Fibroblast of skin of scalp (primary cell): ENCODE measurements at regions not wholly inside any gene's neighbourhood (a gene's known extent, or its start where the extent isn't known, plus 50 kb on each side); places are given as distances from the start of the nearest gene placed in this dataset.

Experiments
- DNase-seq: peaks from one replicate; pipeline ENCODE4 v3.0.0-alpha.2; 2013

DNA sequence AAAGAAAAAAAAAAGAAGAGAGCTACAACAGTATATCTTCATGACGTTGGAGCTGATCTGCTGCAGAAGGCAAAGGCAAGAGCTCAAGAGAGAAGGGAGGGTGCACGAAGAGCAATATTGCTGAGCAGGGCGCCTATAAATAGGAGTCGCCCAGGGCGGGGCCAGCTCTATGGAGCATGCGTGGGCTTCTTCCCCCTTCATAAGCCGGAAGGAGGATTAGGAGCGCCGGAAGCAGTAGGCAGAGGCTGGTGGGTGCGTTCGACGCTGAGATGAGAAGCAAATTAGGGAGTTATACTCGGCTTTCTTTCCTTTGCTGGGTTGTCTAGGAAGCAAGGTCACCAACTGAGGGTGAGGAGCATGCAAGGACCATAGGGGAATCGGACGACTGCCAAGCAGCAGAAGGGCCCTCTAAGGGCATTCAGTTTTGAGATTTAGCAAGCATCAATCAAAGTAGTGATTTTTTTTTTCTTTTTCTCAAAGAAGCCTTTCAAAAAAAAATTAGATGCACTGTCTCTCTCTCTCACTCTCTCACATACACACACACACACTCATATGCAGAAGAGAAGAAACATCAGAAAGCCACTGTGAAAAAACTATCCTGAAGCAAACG lies 496.7 kb downstream of the ENC1 start:
- no peak for DNase-seq

DNA sequence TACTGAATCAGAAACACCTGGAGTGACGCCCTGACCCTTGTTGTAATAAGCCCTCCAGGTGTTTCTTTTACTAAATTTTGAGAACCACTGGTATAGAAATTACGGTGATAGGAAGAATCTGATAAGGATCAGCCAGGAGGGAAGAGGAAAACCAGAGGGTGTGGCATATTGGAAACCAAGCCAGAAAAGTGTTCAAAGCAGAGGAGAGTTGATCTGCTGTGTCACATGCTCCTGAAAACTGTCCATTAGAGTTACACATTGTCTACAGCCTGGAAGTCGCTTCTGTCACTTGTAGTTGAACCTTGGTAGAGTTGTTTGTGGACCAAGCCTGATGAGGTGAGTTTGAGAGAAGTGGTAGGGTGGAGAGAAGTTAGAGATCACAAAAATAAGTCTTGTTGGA lies 497.4 kb downstream of the ENC1 start:
- no peak for DNase-seq

DNA sequence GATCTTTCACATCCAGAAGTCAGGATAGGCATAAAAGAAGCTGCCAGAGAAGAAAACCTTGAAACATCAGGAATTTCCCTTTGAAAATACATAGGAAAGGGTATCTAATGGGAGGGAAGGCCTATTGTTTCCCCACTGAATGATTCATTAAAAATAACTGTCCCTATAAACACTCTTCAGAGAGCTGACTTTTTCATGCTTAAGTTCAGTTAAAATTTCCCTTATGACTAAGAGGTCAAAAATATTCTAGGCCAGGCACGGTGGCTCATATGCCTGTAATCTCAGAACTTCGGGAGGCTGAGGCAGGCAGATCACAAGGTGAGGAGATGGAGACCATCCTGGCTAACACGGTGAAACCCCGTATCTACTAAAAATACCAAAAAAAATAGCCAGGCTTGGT lies 499.5 kb downstream of the ENC1 start:
- DNase-seq = peak; percentile 31

DNA sequence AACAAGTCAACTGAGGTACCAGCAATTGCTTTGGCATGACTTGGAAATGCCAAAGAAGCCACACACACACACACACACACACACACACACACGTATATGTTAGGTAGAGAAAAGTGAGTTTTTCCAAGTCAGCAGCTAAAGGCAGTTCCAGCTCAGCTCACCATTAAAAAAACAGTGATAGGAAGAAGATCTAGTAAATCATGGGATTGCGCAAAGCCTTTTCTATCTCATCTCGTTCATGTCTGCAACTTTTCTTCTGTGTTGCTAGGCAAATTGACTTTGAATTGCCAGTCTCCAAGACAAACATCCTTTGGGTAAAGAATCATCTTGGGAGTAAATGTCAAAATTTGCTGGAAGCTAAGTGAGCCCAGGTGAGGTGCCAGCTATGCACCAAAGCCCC lies 500.1 kb downstream of the ENC1 start:
- no peak for DNase-seq

DNA sequence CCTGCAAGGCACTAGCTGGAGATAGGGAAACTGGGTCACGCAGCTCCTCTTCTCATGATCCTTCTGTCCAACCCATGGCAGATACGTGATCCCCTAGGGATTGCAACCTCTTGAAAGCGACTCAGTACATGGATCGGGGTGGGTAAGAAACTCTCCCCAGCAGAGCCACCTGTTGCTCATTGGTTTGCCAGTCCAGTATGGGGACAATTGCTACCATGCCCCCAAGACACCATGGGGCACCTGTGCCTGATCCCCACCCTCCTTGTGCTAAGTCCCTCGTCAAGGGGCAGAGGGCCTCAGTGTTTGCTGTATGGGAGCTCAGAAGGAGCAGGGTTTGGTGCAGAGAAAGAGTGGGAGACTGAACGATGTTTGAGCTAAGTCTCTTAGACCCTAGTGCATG lies 500.9 kb downstream of the ENC1 start:
- no peak for DNase-seq

DNA sequence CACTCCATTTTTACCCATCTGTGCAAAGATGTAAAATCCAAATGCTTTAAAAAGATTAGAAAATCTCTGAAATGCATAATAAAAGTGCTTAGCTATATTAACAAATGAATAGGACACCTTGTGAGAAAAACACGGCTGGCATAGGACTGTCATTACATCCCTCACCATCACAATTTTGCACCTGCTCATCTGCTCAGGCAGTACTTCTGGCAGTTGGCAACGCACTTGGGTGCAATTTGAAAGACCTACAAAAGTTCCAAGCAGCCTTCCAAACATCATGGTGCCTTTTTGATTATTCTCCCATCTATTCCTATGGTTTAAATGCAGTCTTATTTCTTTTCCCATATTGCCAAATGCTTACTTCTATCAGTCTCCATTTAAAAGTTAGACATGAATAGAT lies 501.8 kb downstream of the ENC1 start:
- DNase-seq = no peak

DNA sequence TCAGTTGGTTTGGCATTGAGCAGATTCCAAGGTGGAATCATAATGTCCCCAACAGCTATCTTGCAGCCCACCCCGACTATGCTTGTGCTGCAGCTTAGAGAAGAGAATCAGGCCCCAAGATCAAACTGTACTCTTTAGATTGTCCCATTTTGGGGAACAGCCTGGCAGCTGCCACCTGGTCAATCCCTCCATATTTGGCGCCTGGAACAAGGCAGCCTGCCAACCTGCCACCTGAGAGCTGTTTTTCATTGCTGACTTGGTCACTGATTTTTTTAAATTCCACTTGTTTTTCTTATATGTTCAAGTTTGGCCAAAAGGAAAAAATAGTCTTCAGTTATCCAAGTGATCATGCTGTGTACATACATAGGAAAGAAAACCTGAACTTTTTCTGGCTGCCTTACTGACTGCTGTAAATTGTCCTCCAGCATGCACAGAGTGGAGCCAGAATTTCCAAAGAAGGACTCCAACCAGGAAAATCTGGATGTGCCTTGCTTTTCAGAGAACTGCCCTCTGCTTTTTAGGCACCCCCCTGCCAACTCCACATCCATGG lies 504.2 kb downstream of the ENC1 start:
- DNase-seq = no peak

DNA sequence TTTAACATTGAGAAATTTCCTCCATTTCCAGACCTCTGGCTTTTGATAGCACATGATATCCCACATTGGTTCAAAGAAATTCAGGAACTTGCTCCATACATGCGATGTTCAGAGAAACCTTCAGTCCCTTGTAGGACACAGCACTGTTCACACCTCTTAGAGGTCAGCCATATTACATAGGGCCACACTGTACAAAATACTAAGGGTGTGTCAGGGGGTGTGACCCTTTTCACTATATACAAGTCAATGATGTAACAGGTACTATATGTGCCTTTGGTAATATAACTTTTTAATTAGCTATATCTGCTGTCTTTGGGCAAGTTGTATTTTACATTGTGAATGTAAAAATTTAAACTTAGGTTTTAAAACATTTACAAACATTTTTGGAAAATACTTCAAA lies 505.5 kb downstream of the ENC1 start:
- no peak for DNase-seq

DNA sequence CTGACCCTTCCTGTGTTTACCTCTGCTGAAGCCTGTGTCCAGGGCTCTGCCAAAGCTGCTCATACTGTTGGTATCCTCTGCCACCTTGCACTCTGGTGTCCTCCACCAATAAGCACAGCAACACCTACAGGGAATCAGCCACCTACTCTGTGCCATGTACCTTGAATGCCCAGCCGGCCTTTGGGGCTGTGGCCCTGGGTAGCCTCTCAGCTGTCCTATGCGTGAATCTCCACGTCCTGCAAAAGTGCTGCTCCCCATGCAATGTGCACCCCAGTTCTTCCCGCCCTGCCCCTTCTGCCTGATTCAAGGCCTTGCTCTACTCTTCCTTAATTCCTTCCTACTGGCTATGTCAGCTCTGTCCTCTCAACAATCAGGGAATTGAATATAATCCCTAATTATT lies 506.5 kb downstream of the ARHGEF28 start:
- no peak for DNase-seq

DNA sequence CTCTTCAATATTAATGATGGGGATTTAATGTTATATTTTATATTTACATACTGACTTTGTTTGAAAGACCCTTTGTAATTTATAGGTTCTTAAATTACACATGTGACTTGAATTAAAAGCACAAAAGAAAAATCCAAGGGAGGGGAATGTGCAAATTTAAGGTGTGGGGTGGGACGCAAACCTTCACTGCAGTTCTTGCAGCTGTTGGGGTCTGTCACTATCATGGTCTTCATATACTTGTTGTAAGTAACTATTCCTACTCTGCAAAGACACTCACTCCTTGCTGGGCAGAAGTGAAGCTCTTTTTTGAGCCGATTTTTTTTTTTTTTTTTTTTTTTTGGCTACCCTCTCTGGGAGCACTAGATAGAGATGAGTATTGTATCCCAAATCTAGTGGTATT lies 505.3 kb downstream of the ARHGEF28 start:
- no peak for DNase-seq

DNA sequence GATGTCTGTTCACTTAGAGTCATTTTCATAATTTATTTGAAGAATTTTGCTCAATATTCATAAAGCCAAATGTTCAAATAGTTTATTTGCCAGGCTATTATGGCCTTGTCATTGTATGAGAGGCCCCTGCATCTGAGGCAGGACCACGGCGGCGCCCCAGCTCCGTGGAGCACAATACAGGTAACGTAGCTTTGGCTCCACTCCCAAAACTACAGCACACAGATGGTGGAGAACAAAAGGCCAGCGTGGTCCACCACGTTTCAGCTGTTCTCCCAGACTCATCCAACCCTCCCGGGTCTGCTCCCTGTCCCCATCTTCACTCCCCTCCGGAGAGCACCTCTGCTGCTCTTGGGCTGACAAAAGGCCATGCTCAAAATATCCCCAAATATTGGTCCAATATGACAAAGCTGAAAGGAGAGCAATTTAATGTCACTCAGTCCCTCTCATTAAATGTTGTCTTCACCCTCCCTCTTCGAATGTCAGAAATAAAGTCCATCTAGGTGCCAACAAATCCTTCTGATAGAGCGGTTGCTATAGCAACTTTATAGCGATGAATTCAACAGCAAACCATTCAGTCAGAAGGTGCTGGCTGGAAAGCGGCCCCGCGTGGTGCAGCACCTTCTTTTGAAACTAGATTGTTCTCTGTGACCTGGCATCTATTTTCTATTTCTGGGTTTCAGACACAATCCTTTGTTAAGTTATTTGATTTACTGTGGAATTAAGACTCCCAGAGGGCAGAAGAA lies 504.3 kb downstream of the ARHGEF28 start:
- DNase-seq = no peak

DNA sequence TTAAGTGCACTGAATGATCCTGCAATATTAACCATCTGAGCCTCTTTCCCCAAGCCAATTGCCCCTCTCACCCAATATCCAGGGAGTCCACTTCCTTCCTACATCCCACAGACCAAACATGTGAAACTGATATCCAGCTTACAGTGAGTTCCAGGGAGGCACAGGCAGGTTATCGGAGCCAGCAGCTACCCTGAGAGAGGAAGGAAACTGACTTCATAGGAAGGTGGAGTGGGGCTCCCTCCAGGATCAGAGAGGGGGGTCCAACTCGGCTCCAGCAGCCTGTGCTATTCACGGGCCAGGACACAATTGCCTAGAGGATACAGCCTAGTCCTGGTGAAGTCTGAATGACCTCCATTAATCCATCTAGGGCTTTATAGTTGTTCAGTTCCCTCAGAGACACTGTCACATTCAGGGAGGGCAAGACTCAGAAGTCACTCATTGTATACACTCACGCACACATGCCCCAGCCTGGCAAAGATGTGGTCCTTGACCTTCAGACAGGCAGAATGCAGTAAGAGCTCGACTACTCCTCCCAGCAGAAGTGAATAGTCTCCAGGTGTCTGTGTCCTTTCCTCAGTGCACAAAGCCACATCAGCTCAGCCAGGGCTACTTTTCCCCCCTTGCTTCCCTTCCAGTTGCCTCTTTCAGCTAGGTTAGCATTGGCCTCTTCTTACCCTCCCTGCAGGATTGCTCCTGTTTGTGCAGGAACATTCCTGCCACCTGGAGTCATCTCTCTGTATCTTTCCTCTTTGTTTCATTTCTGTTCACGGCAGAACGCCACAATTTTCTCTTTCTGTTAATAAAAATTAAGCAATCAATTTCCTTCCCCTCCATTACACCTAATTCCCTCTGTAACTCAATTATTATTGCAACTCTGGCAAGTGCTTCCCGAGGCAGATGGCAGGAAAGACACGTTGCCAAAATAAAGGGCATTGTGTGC lies 501.7 kb downstream of the ARHGEF28 start:
- DNase-seq = peak; percentile 15

DNA sequence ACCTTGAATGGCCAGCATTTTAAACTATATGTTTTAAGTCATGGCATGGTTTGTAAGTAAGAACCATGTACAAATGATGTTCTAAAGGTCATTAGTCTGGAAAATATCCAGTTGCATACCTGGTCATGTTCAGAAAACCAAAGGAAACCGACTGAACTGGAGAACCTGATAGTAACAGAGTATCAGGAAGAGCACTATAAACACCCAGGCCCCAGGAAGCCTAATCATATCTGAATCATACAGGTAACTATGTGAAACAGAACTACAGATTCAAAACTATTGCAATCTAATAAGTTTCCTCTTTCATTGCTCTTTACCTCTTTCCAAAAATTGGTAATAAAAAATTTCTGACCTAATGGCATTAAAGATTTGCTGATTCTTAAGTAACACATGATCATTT lies 500.3 kb downstream of the ARHGEF28 start:
- DNase-seq = no peak

DNA sequence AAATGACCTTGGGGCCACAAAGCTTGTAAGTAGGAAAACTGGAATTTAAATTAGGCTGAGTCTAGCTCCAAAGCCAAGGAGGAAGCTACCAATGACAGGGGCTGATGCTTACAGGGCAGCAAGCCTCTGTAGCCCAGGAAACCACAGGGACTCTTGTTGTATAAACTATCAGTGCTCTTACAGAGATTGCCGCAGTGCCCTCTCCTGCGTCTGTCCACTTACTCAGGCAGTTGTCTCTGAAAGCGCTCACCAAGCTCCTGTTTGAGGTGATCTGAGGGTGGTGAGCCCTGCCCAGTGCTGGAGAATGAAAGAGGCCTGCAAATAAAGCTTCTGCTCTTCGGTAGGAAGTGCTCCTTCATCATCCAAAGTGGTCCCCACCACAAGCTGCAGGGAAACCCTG lies 498.8 kb downstream of the ARHGEF28 start:
- DNase-seq = no peak

DNA sequence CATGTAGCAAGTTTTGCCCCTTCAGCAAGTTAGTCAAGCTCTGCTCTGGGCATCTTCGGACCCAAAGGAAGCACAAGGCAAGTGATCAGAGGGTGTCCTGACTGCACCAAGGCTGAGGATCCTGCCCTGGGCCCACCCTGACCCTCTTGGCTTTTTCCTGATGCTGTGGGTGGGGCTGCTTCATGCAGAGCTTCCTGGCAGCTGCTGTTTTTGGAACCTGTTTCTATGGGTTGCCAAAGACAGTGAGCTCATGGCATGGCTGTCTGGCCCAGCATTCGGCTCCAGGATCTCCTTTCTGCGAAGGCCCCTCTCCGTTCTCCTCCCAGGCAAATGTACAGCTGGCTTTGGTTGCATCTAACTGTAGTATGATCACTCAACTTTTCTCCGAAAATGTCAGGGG lies 497.9 kb downstream of the ARHGEF28 start:
- DNase-seq = no peak

DNA sequence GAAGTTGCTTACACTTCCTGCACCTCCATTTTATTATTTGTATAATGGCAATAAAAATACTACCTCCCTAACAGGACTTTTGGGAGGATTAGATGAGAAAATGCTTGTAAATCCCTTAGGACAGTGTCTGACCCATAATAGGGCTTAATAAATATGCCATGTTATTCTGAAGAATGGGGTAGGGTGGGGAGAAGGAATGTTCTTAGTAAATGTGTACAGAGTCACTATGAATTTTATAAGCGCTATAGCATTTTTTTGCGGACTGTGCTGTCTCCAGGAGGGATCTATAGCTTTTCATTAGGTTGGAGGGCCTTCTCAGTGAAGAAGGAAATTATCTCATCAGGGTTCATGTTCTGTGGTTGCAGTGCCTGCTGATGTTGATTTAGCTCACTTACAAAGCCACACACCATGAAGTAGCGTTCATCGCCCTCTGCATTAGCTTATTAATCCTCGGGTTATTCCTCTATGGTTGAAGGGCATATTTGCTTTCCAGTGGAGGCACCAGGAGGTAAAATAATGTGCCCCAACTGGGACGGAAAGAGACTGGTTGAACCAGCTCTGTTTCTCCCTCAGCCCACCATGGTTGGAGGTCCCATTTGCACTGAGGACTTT lies 497.1 kb downstream of the ARHGEF28 start:
- peak; percentile 52 for DNase-seq

DNA sequence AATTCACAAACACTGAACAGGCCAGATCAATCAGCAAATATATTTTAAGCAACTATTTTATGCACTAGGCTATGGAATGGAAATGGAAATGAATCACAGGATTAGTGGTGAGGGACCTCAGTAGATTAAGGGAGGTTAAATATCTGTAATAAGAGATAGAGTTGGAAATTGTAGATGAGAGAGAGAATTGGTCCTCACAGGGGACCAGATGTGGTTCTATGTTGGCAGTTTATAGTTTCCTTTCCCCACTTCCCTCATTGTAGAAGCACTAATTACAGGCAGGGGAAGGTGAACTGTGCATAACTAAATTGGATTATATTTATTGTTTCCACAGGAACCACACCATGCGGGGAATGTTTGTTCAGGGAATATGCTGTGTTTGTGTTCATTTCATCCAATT lies 496.2 kb downstream of the ARHGEF28 start:
- no peak for DNase-seq

DNA sequence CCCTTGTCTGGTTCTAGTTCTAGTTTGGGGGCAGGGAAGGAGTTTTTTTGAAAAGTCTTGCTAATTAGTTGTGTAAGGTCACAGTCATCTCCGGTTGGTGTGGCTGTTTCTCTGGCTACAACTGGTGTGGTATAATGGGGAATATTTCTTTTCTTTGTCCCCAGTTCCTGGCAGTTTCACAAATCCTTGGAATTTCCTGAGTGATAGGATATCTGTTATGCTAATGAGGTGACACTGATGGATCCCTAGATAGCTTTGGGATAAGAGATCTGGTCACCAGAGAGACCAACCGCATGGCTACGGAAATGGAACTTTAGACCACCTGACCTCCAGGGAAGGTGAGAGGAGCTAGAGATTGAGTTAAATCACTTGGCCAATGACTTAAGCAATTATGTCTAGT lies 494.6 kb downstream of the ARHGEF28 start:
- DNase-seq = no peak

DNA sequence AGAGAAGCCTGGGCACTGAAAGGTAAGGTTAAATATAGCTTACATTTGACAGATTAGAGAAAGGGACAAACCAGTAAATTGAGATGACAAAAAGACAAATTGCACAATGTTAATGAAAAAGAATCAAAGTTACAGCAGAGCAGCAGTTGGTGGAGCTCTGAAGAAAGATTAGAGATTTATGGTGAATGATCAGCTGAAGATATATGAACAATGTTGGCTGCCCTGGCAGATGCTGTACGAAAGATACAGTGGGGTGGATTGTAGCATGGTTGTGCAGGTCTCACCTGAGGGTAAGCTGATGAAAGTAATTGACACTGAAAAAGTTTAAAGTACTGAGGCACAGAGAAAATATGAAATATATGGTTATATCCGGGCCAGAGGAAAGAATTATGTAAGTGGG lies 492.1 kb downstream of the ARHGEF28 start:
- no peak for DNase-seq

DNA sequence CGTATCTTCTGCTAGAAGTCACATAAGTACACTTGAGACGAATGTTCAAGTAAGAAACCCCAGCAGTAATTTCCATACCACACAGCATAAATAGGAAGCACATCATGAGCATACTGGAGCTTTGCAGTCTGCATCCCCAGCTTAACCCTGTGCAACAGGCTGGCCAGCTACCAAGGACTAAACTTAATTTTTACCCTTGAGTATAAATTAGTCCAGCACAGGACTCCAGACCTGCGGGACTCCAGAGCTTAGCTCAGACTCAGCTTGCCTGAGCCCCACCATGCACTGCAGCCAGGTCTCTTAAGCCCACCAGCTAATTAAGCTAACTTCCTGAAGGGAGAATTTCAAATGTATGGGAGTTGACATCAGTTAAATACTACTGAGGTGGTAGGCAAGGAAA lies 491.0 kb downstream of the ARHGEF28 start:
- no peak for DNase-seq

DNA sequence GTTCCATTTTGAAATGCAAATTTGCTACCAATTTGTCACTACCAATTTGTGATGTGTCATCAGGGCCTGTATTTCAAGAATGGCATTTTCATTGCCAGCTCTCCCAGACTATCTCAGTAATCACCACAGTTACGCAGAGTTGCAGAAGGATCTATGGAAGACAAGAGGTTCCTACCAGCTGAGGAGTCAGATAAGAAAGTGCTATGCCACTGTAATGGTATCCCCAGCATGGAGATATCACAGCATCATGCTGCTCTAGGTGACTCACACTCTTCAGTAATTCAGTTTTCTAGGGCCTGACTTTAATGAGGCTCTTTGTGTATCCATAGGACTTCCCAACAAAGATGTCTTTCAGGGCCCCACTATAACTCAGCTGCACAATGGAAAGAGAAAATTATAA lies 490.3 kb downstream of the ARHGEF28 start:
- DNase-seq = no peak

DNA sequence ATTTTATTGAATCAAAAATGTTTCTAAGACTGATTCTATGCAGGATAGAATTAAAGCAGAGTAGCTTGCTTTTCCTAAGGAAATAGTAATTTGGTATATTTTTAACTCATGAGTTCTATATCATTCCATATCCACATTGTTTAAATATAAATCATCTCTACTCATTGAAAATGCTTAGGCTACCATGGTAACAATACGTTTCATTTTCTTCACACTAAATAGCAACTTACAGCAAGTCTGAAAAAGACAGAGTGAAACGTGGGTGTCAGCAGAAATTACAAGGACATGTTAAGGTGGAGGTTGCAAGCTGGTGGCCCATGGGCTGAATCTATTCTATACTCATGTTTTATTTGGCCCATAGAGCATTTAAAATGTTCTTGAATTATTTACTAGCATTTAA lies 487.9 kb downstream of the ARHGEF28 start:
- peak; percentile 36 for DNase-seq

DNA sequence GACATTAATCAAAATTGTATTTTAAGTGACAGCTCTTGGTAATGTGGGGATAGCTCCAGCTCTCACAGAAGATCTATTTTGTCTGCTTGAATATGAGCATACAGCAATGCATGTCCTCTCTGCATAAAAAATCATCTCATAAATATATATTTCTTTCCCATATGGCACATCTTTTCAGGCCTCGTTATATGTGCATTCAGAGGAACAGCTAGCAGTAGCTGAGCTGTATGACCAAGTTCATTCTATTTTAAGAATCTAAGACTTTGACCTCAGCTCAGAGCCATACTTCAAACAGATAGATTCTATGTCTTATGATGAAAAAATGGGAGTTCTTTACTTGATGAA lies 487.2 kb downstream of the ARHGEF28 start:
- DNase-seq = no peak
